Progenitor cell of endocrine pancreas (in vitro differentiated cells): ENCODE measurements at regions not wholly inside any gene's neighbourhood (a gene's known extent, or its start where the extent isn't known, plus 50 kb on each side); places are given as distances from the start of the nearest gene placed in this dataset.

ENCODE experiments used
- DNase-seq: peaks from one replicate; pipeline ENCODE4 v3.0.0; 2021; ENCODE audit warnings: low spot score; ENCODE audit not compliant: unreplicated experiment
- H3K27ac Mint-ChIP-seq: 2 replicates; pipeline ENCODE4 v1.8.0; 2021; ENCODE audit warnings: mild to moderate bottlenecking, moderate library complexity, mixed read lengths
- H3K27me3 Mint-ChIP-seq: 2 replicates; pipeline ENCODE4 v1.8.0; 2021; ENCODE audit warnings: mixed read lengths
- H3K36me3 Mint-ChIP-seq: 2 replicates; pipeline ENCODE4 v1.8.0; 2022; ENCODE audit warnings: mixed read lengths; ENCODE audit not compliant: insufficient read depth
- H3K4me1 Mint-ChIP-seq: 2 replicates; pipeline ENCODE4 v1.8.0; 2021; ENCODE audit warnings: low read depth, mixed read lengths
- H3K4me3 Mint-ChIP-seq: 2 replicates; pipeline ENCODE4 v1.8.0; 2021; ENCODE audit warnings: low read depth, mild to moderate bottlenecking, moderate library complexity, mixed read lengths
- H3K9me3 Mint-ChIP-seq: 2 replicates; pipeline ENCODE4 v1.8.0; 2021; ENCODE audit warnings: low read depth, mixed read lengths
- CTCF ChIP-seq: fragments of 200-600 bp; sonication (generic); IDR thresholded peaks from one replicate; pipeline ENCODE4 v1.5.0; 2021; ENCODE audit warnings: antibody characterized with exemption, mild to moderate bottlenecking; ENCODE audit not compliant: unreplicated experiment

GRCh38 chr5:148949841-148950470 is 112.9 kb downstream of the SH3TC2 start:
- TF ChIP-seq CTCF, result no peak
- Mint-ChIP-seq H3K36me3 (no peaks in the 10 kb centered on the region), H3K9me3 (no peaks in the 10 kb centered on the region), H3K27me3 (peaks cover 19% of the 10 kb centered on the region), H3K27ac (no peak overlapping the region), H3K4me1 (no peaks in the 10 kb centered on the region), H3K4me3 (no peak overlapping the region)
- no peak for DNase-seq

DNA sequence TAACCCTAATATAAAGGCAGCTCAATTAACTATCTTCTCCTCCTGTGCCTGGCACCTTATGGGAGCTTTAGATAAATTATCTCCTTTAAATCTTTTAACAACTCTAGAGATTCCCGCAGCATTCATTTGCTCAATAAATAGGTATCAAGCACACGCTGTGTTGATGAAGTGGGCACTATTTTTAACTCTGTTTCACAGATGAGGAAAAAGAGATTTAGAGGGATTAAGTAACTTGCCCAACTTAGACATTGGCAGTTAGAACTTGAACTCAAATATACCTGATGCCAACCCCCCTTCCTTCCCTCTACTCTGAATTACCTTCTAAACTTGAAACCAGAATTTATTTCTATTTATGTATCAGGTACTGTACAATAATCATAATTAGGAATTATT is 112.4 kb downstream of the SH3TC2 start:
- Mint-ChIP-seq H3K9me3 (no peaks in the 10 kb centered on the region), H3K4me3 (no peak overlapping the region), H3K27me3 (peaks cover 23% of the 10 kb centered on the region), H3K27ac (no peak overlapping the region), H3K36me3 (no peaks in the 10 kb centered on the region), H3K4me1 (no peaks in the 10 kb centered on the region)
- no peak for DNase-seq
- TF ChIP-seq CTCF, result no peak

- no peak overlapping the region for H3K27ac Mint-ChIP-seq
- no peak for DNase-seq
- no peaks in the 10 kb centered on the region for H3K9me3 Mint-ChIP-seq
- TF ChIP-seq CTCF, result no peak
- no peaks in the 10 kb centered on the region for H3K36me3 Mint-ChIP-seq
- no peaks in the 10 kb centered on the region for H3K4me1 Mint-ChIP-seq
- H3K4me3 Mint-ChIP-seq, result no peak overlapping the region
- H3K27me3 Mint-ChIP-seq, result peaks cover 23% of the 10 kb centered on the region
Measured at GRCh38 chr5:148950892-148951291, 112.0 kb downstream of the SH3TC2 start.

- Mint-ChIP-seq H3K4me1 (no peaks in the 10 kb centered on the region), H3K4me3 (no peak overlapping the region), H3K9me3 (no peaks in the 10 kb centered on the region), H3K36me3 (no peaks in the 10 kb centered on the region), H3K27me3 (peaks cover 23% of the 10 kb centered on the region), H3K27ac (no peak overlapping the region)
- DNase-seq, result no peak
- TF ChIP-seq CTCF, result no peak
Measured at GRCh38 chr5:148951612-148952011, 111.2 kb downstream of the SH3TC2 start.

DNA sequence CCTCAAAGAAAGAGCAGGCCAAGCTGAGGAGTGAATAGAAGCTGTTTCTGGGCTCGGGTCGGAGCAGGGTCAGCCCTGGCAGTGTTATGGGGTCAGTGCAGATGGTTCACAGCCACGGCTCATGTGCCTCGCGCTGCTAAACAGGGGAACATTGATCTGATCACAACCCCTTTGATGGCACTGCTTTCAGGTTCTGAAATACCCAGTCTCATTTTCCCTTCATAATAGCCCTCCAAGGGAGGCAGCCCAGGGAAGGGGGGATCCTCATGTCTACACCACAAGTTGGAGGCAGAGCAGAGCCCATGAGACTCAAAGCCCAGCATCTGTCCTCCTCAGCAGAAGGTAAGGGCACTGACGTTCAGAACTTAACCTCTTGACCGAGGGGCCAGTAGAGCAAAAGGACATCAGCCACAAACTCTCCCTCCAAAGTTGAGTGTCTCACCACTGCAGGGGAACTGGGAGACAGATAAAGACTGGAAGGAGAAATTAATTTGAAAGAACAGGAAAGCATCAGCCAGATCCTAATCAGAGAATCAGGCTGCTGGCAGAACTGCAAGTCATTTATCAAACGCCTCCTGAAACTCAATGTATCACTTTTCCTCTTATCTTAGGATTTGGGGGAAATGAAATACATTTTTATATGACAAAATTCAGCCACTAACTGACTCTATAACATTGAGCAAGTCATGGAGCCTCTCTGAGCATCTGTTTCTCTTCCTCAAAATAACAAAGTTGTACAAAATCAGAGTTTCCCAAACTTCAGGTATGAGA is 110.6 kb downstream of the SH3TC2 start:
- H3K36me3 Mint-ChIP-seq, result no peaks in the 10 kb centered on the region
- H3K4me3 Mint-ChIP-seq, result no peak overlapping the region
- H3K27me3 Mint-ChIP-seq, result peaks cover 23% of the 10 kb centered on the region
- TF ChIP-seq CTCF, result no peak
- H3K9me3 Mint-ChIP-seq, result no peaks in the 10 kb centered on the region
- no peak overlapping the region for H3K27ac Mint-ChIP-seq
- no peak for DNase-seq
- H3K4me1 Mint-ChIP-seq, result no peaks in the 10 kb centered on the region
